ENCODE measurements at regions not wholly inside any gene's neighbourhood (a gene's known extent, or its start where the extent isn't known, plus 50 kb on each side); places are given as distances from the start of the nearest gene placed in this dataset.

DNA sequence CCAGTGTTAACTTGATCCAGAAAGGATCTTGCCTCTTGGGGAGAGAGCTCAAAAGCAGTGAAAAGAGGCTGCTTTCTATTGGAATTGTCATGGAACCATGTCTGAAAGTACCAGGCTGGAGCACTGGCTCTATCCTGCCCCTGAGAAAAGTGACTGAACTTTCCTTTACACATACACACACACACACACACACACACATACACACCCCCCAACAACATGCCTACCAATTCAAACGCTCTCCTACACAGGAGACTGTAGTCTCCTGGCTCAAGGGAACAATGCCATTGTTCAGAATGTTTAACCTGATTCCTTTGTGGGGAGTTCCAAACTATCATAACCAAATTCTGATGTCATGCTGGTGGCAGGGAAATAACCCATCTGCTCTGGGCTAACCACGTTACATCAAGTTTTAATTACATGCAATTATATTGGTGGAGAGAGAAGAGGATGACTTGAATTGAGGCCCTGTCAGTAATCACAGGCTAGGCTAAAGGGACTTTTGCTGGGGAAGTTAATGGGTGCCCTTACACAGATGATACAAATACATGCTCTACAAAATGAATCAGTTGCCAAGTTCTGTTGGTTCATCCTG lies 52.3 kb upstream of the DUSP10 start:
- TF ChIP-seq, protein P1, sequence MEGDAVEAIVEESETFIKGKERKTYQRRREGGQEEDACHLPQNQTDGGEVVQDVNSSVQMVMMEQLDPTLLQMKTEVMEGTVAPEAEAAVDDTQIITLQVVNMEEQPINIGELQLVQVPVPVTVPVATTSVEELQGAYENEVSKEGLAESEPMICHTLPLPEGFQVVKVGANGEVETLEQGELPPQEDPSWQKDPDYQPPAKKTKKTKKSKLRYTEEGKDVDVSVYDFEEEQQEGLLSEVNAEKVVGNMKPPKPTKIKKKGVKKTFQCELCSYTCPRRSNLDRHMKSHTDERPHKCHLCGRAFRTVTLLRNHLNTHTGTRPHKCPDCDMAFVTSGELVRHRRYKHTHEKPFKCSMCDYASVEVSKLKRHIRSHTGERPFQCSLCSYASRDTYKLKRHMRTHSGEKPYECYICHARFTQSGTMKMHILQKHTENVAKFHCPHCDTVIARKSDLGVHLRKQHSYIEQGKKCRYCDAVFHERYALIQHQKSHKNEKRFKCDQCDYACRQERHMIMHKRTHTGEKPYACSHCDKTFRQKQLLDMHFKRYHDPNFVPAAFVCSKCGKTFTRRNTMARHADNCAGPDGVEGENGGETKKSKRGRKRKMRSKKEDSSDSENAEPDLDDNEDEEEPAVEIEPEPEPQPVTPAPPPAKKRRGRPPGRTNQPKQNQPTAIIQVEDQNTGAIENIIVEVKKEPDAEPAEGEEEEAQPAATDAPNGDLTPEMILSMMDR (IDR thresholded peaks at IDR 0.05): no peak
- no peak for TF ChIP-seq POLR2A (IDR thresholded peaks at IDR 0.05)
